NCI-H748 (cell line): ENCODE measurements at regions not wholly inside any gene's neighbourhood (a gene's known extent, or its start where the extent isn't known, plus 50 kb on each side); places are given as distances from the start of the nearest gene placed in this dataset.
A peak's percentile ranks its signal among the peaks of the same experiment; 100 is the strongest.

Source experiments
- DNase-seq: peaks from one replicate; lab custom pipeline; 2025; ENCODE audit not compliant: unreplicated experiment; lab: John Stamatoyannopoulos, UW

GRCh38 chr7:67413670-67414069, 417.0 kb downstream of the TYW1 start:
- DNase-seq = peak; percentile 93

- DNase-seq = no peak
These were observed 418.2 kb downstream of the TYW1 start for GRCh38 chr7:67414858-67415257.

GRCh38 chr7:67422601-67423000, 426.0 kb downstream of the TYW1 start:
- DNase-seq = peak; percentile 64

DNA sequence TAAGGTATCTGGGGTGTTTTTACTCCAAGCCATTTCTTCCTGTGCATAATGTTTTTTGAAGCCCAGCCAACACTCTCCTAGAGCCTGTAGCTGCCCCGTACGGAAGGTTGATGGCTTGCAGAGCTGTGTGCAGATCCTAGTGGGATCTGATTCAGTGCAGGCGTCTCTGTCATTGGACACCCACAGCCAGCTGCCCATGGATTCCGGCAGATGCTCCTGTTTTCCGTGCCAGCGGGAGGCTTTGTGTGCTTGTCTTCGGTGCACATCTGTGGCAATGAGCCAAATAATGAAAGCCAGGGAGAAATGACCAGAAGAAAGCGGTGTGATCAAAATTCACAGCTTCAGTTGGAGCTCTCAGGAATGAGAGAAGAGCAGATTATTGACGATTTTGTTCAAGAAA, 426.4 kb downstream of the TYW1 start:
- DNase-seq = peak; percentile 96

DNA sequence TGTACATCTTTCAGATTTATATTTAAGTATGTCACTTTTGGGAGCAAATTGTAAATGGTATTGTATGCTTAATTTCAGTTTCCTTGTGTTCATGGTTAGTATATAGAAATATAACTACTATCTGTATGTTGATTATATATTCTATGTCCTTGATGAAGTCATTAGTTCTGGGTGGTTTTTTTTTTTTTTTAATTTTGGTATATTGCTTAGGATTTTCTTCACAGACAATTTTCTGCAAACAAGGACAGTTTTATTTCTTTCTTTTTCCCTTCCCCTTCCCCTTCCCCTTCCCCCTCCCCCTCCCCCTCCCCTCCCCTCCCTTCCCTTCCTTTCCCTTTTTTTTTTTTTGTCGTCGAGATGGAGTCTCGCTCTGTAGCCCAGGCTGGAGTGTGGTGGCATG, 430.0 kb downstream of the TYW1 start:
- DNase-seq = no peak

DNA sequence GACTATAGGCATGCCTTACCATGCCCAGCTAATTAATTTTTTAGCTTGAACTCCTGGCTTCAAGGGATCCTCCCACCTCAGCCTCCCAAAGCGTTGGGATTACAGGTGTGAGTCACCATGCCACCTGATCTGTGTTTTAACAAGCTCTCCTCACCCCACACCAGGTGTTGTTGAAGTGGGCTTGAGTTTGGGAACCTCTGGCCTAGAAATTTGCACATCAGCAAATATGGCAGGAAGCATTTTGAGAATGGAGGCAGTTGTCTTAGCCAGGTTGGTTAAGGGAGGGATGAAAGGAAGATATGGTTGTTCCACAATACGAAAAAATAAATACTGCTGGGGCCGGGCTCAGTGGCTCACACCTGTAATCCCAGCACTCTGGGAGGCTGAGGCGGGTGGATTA, 433.1 kb downstream of the TYW1 start:
- no peak for DNase-seq

DNA sequence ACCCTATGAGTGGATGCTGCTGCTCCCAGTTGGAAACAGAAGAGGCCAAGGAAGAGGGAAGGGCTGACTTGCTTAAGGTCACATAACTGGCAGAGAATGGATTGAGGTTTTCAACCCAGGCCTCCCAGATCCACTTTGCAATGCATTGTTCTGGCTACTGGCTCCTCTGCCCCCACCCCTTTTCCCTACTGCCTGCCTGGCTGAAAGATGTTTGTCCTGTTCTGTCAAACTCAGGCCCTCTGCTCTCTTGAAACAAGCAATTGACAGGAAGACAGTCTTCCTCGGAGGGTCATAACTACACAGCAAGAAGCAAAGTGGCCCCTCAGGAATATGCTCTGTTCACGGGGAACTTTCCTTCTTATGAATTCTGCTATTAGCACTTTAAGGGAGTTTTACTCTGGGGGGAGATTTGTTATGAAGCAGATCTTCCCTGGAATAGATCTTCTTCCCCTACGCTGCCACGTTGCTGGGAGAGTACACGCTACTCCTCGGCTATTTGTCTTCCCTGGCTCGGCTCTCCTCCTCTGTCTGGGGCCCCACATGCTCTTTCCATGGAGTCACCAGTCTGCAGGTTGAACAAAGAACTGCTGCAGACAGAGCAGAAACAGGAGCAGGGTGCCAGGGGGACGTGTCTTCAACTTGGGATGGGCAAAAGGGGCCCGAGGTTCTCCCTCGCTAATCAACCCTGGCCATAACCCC, 436.1 kb downstream of the TYW1 start:
- no peak for DNase-seq

- DNase-seq = no peak
These were observed 439.4 kb downstream of the TYW1 start for GRCh38 chr7:67435894-67436535.

- peak; percentile 33 for DNase-seq
These were observed 441.7 kb downstream of the TYW1 start for GRCh38 chr7:67438198-67438882.

DNA sequence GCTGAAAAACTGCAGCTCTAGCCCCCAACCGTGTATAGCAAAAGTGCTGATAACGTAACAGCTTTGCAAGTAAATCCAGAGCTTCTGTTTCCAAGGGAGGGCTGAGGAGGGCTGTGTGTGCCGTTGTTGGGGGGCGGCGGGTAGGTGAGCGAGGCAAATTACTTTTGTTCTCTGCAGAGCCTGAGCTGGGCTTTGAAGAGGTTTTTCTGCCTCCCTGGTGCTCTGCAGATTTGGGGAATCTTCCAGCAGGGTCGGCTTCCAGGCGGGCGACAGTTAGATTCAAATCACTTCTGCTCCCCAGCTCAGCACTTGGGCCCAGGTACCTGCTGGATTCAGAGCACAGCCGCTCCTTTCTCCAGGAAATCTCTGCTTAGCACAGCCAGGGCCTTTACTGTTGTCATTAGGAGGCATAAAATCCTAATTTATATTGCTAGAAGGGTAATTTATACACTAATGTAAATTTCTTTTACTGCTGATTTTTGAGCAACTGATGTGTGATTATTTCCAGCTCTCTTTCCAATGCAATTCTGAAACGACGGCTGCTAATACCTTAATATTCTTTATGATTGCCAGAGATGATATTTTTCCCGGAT, 442.4 kb downstream of the TYW1 start:
- no peak for DNase-seq

DNA sequence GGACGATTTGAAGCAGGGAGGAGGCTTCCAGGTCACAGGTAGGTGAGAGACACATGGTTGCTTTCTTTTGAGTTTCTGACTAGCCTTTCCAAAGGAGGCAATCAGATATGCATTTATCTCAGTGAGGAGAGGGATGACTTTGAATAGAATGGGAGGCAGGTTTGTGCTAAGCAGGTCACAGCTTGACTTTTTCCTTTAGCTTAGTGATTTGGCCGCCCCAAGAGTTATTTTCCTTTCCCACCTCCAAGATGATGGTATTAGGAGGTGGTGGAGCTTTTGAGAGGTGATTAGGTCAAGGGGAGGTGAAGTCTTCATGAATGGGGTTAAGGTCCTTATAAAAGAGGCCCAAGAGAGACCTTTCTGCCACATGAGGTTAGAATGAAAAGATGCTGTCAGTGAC, 443.7 kb downstream of the TYW1 start:
- DNase-seq = no peak

GRCh38 chr7:67445728-67446127, 449.1 kb downstream of the TYW1 start:
- no peak for DNase-seq

DNA sequence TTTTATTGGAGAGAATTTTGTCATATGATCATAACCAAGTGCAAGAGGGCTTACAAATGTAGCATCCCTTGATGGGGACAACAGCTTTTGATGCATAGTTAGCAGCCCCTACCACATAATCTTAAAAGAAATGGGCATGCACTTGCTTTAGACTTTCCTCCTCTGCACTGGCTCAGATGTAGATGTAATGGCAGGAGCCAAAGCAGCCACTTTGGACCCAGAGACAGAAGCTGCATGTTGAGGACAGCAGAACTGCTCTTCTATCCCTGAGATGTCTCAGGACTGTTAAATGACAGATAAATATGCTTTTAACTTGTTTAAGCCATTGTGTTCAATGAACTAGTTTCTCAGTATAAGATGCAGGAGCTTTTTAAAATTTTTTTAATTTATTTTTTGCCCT, 450.7 kb downstream of the TYW1 start:
- DNase-seq = no peak

GRCh38 chr7:67448271-67448670, 451.6 kb downstream of the TYW1 start:
- no peak for DNase-seq

DNA sequence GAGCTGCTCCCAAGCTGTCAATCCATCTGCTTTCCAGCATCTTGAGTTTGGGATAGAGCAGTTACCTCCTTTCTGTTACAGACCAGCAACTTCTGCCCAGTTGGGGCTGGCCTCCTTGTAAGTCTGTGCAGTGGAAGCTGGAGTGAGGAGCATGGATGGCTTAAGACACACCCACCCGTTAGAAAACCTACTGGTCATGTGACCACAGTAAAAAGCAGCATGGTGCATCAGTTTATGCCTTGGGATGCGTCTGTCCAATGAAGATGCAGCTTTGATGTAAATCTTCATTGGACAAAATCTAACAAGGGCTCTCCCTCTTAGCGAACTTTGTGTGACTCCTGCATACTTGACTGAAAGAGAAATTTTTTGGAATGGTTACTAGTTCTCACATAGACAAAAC, 453.5 kb downstream of the TYW1 start:
- DNase-seq = no peak

- DNase-seq = no peak
These were observed 454.7 kb downstream of the TYW1 start for GRCh38 chr7:67451306-67451705.

GRCh38 chr7:67452516-67453026, 455.9 kb downstream of the TYW1 start:
- DNase-seq = no peak

DNA sequence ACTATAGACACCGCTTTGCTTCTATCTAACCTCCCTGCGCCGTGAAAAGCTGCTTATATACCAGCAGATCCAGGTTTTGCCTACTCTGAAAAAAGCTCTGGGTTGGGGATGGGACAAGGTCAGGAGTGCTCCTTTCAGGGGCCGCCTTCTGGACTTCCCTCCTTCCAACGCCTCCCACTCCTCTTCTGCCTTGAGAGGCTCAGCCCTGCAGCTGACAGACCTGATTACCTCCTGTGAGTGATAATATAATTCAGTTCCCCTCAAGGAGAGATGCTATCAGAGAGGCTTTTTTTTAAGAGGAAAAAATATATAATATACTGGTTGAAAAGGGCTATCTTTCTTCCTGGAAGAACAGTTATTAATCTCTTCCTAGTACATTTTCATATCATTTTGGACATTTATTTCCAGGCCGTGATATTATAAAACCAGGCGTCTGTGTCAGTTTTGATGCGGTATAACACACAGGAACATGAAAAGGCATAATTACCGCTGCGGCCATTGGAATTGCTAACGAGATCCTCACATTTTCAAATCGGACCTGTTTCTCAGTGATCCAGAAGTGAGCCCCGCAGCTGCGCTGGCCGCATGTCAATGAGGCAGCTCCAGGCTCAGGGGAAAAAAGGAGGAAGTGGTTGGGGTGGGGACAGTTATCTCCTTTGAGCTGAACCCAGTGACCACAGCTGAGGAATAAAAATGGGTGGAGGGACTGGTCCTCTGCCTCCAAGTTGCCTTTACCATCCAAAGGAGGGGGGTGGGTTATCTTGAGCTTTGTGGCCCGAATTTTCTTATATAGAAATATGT, 457.1 kb downstream of the TYW1 start:
- DNase-seq = no peak

DNA sequence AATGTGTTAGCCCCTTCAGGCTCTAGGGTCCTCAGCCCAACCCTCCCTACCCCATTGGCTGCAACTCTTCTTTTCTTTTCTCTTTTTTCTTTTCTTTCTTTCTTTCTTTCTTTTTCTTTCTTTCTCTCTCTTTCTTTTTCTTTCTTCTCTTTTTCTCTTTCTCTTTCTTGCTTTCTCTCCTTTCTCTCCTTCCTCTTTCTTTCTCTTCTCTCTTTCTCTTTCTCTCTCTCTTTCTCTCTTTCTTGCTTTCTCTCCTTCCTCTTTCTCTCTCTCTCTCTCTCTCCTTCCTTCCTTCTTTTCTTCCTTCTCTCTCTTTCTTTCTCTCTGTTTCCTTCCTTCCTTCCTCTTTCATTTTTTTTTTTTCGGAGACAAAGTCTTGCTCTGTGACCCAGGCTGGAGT, 458.9 kb downstream of the TYW1 start:
- no peak for DNase-seq

DNA sequence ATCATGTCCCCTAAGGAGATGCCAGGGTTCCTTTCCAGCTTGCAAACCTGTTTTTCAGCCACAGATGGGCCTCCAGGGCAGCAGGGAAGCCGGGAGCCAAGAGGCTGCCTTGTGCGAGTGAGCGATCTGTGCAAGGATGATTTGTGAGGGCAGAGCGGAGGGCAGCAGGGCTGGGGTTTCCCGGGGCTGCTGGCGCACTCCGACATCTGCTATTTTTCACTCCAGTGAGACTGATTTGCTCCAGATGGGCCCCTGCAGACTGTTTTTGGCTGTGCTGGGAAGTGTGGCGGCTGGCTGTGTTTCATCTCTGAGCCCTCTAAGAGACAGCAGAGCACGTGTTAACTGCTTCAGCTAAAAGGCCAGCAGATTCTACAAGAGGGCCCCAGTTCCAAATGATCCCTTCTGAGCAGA, 466.2 kb downstream of the TYW1 start:
- DNase-seq = no peak

- DNase-seq = no peak
These were observed 466.7 kb downstream of the TYW1 start for GRCh38 chr7:67463316-67463715.
